ENCODE measurements at regions not wholly inside any gene's neighbourhood (a gene's known extent, or its start where the extent isn't known, plus 50 kb on each side); places are given as distances from the start of the nearest gene placed in this dataset.

GRCh38 chr2:60066096-60066839 is 487.2 kb downstream of the BCL11A start:
- no peak overlapping the region for H3K4me3 ChIP-seq (ENCODE audit: low read depth, low read length)
- no peak for DNase-seq (ENCODE audit: low read depth)
- TF ChIP-seq, protein P1, sequence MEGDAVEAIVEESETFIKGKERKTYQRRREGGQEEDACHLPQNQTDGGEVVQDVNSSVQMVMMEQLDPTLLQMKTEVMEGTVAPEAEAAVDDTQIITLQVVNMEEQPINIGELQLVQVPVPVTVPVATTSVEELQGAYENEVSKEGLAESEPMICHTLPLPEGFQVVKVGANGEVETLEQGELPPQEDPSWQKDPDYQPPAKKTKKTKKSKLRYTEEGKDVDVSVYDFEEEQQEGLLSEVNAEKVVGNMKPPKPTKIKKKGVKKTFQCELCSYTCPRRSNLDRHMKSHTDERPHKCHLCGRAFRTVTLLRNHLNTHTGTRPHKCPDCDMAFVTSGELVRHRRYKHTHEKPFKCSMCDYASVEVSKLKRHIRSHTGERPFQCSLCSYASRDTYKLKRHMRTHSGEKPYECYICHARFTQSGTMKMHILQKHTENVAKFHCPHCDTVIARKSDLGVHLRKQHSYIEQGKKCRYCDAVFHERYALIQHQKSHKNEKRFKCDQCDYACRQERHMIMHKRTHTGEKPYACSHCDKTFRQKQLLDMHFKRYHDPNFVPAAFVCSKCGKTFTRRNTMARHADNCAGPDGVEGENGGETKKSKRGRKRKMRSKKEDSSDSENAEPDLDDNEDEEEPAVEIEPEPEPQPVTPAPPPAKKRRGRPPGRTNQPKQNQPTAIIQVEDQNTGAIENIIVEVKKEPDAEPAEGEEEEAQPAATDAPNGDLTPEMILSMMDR (IDR thresholded peaks at IDR 0.05; ENCODE audit: low read depth, low read length, missing control alignments), result no peak

DNA sequence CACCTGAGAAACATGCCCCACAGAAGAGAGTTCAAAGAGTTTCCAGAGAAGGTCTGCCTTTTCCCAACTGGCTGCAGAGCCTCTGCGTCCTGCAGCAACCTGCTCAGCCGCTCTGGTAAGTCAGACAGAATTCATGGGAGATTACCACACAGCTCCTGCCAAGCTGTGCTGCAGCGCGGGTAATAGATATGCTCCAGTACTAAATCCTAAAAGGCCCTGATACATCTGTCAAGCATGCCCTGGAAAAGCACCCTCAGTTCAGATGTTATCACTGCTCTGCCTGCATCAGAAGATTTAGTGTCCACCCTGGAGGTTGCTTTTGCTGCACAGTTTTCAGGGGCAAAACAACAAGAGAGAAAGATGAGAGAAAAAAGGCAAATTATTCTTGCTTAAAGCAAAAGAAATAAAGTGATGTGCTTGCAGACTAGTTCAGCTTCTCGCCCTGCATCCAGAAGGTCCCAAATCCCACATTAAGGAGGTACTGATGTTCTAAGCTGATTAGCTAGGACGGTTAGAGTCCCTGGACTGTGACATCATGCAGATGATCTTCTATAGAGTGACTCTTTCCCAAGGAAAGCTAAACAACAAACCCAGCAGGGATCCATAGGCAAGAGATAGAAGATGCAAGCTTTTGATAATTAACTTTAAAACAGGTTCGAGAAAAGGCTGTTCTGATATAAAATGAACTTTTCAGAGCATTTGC is 488.6 kb downstream of the BCL11A start:
- no peak for DNase-seq (ENCODE audit: low read depth)
- H3K4me3 ChIP-seq (ENCODE audit: low read depth, low read length), result no peak overlapping the region
- TF ChIP-seq, protein P1 (IDR thresholded peaks at IDR 0.05; ENCODE audit: low read depth, low read length, missing control alignments), result no peak

DNA sequence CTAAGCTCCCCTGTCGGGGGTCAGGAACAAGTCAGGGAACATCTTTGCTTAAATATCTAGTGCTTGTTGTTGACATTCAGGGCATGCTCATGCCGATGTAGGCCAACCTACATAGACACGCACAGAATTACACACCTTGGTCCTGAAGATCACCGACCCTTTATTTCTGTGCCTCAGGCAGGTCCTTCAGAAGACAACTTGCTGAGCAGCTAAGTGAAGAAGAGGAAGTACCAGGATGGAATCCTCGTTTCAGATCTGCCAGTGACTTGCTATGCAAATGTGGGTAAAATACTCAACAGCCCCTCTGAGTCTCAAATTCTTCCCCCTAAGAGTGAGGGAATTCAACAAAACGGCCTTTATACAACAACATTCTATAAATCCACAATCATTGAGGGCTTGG is 494.7 kb downstream of the BCL11A start:
- no peak for DNase-seq (ENCODE audit: low read depth)
- no peak overlapping the region for H3K4me3 ChIP-seq (ENCODE audit: low read depth, low read length)
- TF ChIP-seq, protein P1 (IDR thresholded peaks at IDR 0.05; ENCODE audit: low read depth, low read length, missing control alignments), result no peak

- H3K4me3 ChIP-seq (ENCODE audit: low read depth, low read length), result no peak overlapping the region
- DNase-seq (ENCODE audit: low read depth), result no peak
- TF ChIP-seq, protein P1 (IDR thresholded peaks at IDR 0.05; ENCODE audit: low read depth, low read length, missing control alignments), result no peak
Measured at GRCh38 chr2:60054571-60055340, 498.7 kb downstream of the BCL11A start.

DNA sequence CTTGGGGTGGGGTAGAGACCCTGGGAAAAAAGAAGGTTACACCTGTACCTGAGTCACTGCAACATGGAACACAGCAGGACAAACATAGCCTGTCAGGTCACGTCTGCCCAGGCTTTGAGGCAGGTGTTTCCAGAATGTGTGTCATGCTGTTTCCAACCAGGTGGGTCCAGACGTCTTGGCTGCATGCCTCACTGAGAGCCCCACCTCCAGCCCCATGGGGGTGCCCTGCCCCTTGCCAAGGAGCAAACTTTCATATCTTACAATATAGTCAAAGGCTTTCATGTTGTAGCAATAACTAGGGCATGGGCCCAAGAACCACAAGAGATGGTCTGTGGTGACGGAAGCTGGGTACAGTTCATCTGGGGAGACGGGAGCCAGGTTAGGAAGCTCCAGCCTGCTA is 499.7 kb downstream of the BCL11A start:
- TF ChIP-seq, protein P1 (IDR thresholded peaks at IDR 0.05; ENCODE audit: low read depth, low read length, missing control alignments), result no peak
- H3K4me3 ChIP-seq (ENCODE audit: low read depth, low read length), result no peak overlapping the region
- DNase-seq (ENCODE audit: low read depth), result no peak

- TF ChIP-seq, protein P1 (IDR thresholded peaks at IDR 0.05; ENCODE audit: low read depth, low read length, missing control alignments), result no peak
- DNase-seq (ENCODE audit: low read depth), result no peak
- H3K4me3 ChIP-seq (ENCODE audit: low read depth, low read length), result no peak overlapping the region
Measured at GRCh38 chr2:60052601-60053000, 500.9 kb downstream of the BCL11A start.
